Fibroblast of lung (primary cell): ENCODE measurements at regions not wholly inside any gene's neighbourhood (a gene's known extent, or its start where the extent isn't known, plus 50 kb on each side); places are given as distances from the start of the nearest gene placed in this dataset.

Experiments
- DNase-seq, 2 donors: peaks; one replicate each; pipeline versions ENCODE4 v3.0.0 to v3.0.0-alpha.2; 2010; ENCODE audit warnings: low read depth in 2 of 2
- H2AFZ ChIP-seq: 2 replicates; pipeline ENCODE4 v1.5.1; 2012; ENCODE audit warnings: low read length, control low read depth, inconsistent platforms
- H3K27ac ChIP-seq: 2 replicates; pipeline ENCODE4 v1.5.1; 2011; ENCODE audit warnings: low read length, control low read depth; ENCODE audit not compliant: insufficient read depth
- H3K27me3 ChIP-seq: 2 replicates; pipeline ENCODE4 v1.5.1; 2011; ENCODE audit warnings: mild to moderate bottlenecking, low read length; ENCODE audit not compliant: control insufficient read depth, insufficient read depth
- H3K36me3 ChIP-seq: 2 replicates; pipeline ENCODE4 v1.5.1; 2011; ENCODE audit warnings: low read length; ENCODE audit not compliant: control insufficient read depth, insufficient read depth
- H3K4me1 ChIP-seq: 2 replicates; pipeline ENCODE4 v1.5.1; 2011; ENCODE audit warnings: low read length; ENCODE audit not compliant: control insufficient read depth, insufficient read depth; ENCODE audit errors: extremely low read depth
- H3K4me2 ChIP-seq: 2 replicates; pipeline ENCODE4 v1.5.1; 2011; ENCODE audit warnings: low read length, control low read depth; ENCODE audit not compliant: insufficient read depth; ENCODE audit errors: extremely low read depth
- H3K4me3 ChIP-seq, 4 experiments: fragments of 200-600 bp in 1 of 4; sonication (generic) in 1 of 4; replicated peaks in 1 of 4; 2 replicates each; pipeline ENCODE4 v1.5.1; 2011 to 2016; ENCODE audit warnings: low read length in 4 of 4, low read depth in 3 of 4, mild to moderate bottlenecking in 3 of 4, control low read depth in 2 of 4, inconsistent platforms in 1 of 4, mixed read lengths in 1 of 4; ENCODE audit not compliant: insufficient read depth in 1 of 4; ENCODE audit errors: control extremely low read depth in 1 of 4
- H3K79me2 ChIP-seq: 2 replicates; pipeline ENCODE4 v1.5.1; 2012; ENCODE audit warnings: mild to moderate bottlenecking, low read length, inconsistent platforms; ENCODE audit not compliant: control insufficient read depth, insufficient read depth
- H3K9ac ChIP-seq: 2 replicates; pipeline ENCODE4 v1.5.1; 2011; ENCODE audit warnings: mild to moderate bottlenecking, low read length, control low read depth; ENCODE audit not compliant: insufficient read depth
- H3K9me3 ChIP-seq: 2 replicates; pipeline ENCODE4 v1.5.1; 2012; ENCODE audit warnings: low read depth, low read length; ENCODE audit not compliant: control insufficient read depth, insufficient read depth
- H4K20me1 ChIP-seq: 2 replicates; pipeline ENCODE4 v1.5.1; 2011; ENCODE audit warnings: low read length; ENCODE audit not compliant: control insufficient read depth, insufficient read depth; ENCODE audit errors: extremely low read depth
- EZH2 ChIP-seq: IDR thresholded peaks from 2 replicates; pipeline ENCODE4 v1.5.1; 2012; ENCODE audit warnings: low read length, control low read depth, mild to moderate bottlenecking; ENCODE audit errors: missing control alignments
- TF ChIP-seq, protein P1 (sequence below), 2 donors: IDR thresholded peaks in 1 of 2; conservative IDR thresholded peaks in 1 of 2; 1 replicate in 1 of 2; 2 replicates in 1 of 2; pipeline ENCODE4 v1.5.1; 2011 to 2012; ENCODE audit warnings: low read length in 2 of 2, control low read depth in 1 of 2, inconsistent platforms in 1 of 2, low read depth in 1 of 2, mild to moderate bottlenecking in 1 of 2

GRCh38 chr16:77590707-77591106 is 131.6 kb upstream of the NUDT7 start:
- Histone ChIP-seq H3K79me2 (no peaks in the 10 kb centered on the region), H3K36me3 (no peaks in the 10 kb centered on the region), H3K27me3 (no peaks in the 10 kb centered on the region), H3K9me3 (no peaks in the 10 kb centered on the region), H3K9ac (no peak overlapping the region), H4K20me1 (no peaks in the 10 kb centered on the region), H2AFZ (no peak overlapping the region), H3K4me2 (no peak overlapping the region), H3K27ac (no peak overlapping the region), H3K4me3 (no peak overlapping the region), H3K4me1 (no peaks in the 10 kb centered on the region)
- no peak for DNase-seq
- TF ChIP-seq, protein P1, sequence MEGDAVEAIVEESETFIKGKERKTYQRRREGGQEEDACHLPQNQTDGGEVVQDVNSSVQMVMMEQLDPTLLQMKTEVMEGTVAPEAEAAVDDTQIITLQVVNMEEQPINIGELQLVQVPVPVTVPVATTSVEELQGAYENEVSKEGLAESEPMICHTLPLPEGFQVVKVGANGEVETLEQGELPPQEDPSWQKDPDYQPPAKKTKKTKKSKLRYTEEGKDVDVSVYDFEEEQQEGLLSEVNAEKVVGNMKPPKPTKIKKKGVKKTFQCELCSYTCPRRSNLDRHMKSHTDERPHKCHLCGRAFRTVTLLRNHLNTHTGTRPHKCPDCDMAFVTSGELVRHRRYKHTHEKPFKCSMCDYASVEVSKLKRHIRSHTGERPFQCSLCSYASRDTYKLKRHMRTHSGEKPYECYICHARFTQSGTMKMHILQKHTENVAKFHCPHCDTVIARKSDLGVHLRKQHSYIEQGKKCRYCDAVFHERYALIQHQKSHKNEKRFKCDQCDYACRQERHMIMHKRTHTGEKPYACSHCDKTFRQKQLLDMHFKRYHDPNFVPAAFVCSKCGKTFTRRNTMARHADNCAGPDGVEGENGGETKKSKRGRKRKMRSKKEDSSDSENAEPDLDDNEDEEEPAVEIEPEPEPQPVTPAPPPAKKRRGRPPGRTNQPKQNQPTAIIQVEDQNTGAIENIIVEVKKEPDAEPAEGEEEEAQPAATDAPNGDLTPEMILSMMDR (conservative IDR thresholded peaks at IDR 0.05 in 1 of 2, IDR thresholded peaks at IDR 0.05 in 1 of 2; ENCODE audit: low read depth in 1 of 2, low read length in 2 of 2): no peak
- no peak for TF ChIP-seq EZH2

DNA sequence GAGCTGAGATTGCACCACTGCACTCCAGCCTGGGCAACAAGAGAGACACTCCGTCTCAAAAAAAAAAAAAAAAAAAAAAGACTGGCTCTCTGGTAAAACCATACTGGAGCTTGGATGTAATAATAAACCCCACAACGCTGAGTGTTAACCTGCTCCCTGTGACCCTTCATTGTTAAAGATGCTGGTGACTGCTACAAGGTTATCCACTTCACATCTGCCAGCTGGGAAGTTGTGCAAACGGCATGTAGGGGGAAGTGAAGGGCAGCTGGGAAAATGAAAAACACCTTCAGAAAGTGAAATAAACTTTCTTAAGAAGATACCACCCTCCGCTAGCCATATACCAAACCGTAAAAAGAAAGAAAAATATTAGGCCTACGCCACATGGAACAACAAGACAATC is 131.0 kb upstream of the NUDT7 start:
- H3K79me2 ChIP-seq: no peaks in the 10 kb centered on the region
- H3K9me3 ChIP-seq: no peaks in the 10 kb centered on the region
- no peak for TF ChIP-seq EZH2
- TF ChIP-seq, protein P1 (conservative IDR thresholded peaks at IDR 0.05 in 1 of 2, IDR thresholded peaks at IDR 0.05 in 1 of 2; ENCODE audit: low read depth in 1 of 2, low read length in 2 of 2): no peak
- no peaks in the 10 kb centered on the region for H3K36me3 ChIP-seq
- no peak overlapping the region for H3K4me3 ChIP-seq
- no peak overlapping the region for H2AFZ ChIP-seq
- H4K20me1 ChIP-seq: no peaks in the 10 kb centered on the region
- H3K4me2 ChIP-seq: no peak overlapping the region
- H3K27ac ChIP-seq: no peak overlapping the region
- no peak for DNase-seq
- H3K27me3 ChIP-seq: no peaks in the 10 kb centered on the region
- no peak overlapping the region for H3K9ac ChIP-seq
- H3K4me1 ChIP-seq: no peaks in the 10 kb centered on the region

- no peak overlapping the region for H3K4me2 ChIP-seq
- H3K36me3 ChIP-seq: no peaks in the 10 kb centered on the region
- no peak for DNase-seq
- no peaks in the 10 kb centered on the region for H3K27me3 ChIP-seq
- no peaks in the 10 kb centered on the region for H3K9me3 ChIP-seq
- TF ChIP-seq, protein P1 (conservative IDR thresholded peaks at IDR 0.05 in 1 of 2, IDR thresholded peaks at IDR 0.05 in 1 of 2; ENCODE audit: low read depth in 1 of 2, low read length in 2 of 2): no peak
- TF ChIP-seq EZH2: no peak
- no peak overlapping the region for H3K9ac ChIP-seq
- H4K20me1 ChIP-seq: no peaks in the 10 kb centered on the region
- H3K4me1 ChIP-seq: no peaks in the 10 kb centered on the region
- no peak overlapping the region for H3K4me3 ChIP-seq
- H3K79me2 ChIP-seq: no peaks in the 10 kb centered on the region
- no peak overlapping the region for H2AFZ ChIP-seq
- no peak overlapping the region for H3K27ac ChIP-seq
Measured at GRCh38 chr16:77592021-77592420, 130.3 kb upstream of the NUDT7 start.
